ENCODE measurements at regions not wholly inside any gene's neighbourhood (a gene's known extent, or its start where the extent isn't known, plus 50 kb on each side); places are given as distances from the start of the nearest gene placed in this dataset.

- H3K36me3 ChIP-seq, result no peaks in the 10 kb centered on the region
- no peak overlapping the region for H3K4me3 ChIP-seq
- no peak overlapping the region for H3K27ac ChIP-seq
- peaks cover 0 to 4% (median 0%) of the 10 kb centered on the region in 12 donors for H3K4me1 ChIP-seq
- 62 to 72% (median 63%) methylated on average over 3 of the region's 3 CpGs for WGBS, 4 donors
- DNase-seq (no peak), ATAC-seq (no peak)
- H3K9me3 ChIP-seq, result no peaks in the 10 kb centered on the region
- intact Hi-C loops (cut with DNase I), result loop anchor here in 1 of 10 donors (10.0 kb wide), 1 partner anchor 60 kb away; no protein-coding TSS in a partner anchor
- peaks cover 0 to 6% (median 0%) of the 10 kb centered on the region in 9 donors for H3K27me3 ChIP-seq
- TF ChIP-seq POLR2A (IDR thresholded peaks at IDR 0.05) (no peak), CTCF (IDR thresholded peaks at IDR 0.05) (no peak)
Observed at GRCh38 chr18:59784694-59785093, 87.5 kb upstream of the CCBE1 start.

GRCh38 chr18:59783138-59783537 is 85.9 kb upstream of the CCBE1 start:
- 25 to 32% (median 27%) methylated on average over 5 of the region's 5 CpGs for WGBS, 4 donors
- no peak overlapping the region for H3K4me3 ChIP-seq
- peaks cover 0 to 6% (median 0%) of the 10 kb centered on the region in 9 donors for H3K27me3 ChIP-seq
- TF ChIP-seq CTCF (IDR thresholded peaks at IDR 0.05) (peak in 11 of 12 donors; percentile 15 to 53 (median 29)), POLR2A (IDR thresholded peaks at IDR 0.05) (no peak)
- no peaks in the 10 kb centered on the region for H3K9me3 ChIP-seq
- DNase-seq, result no peak
- H3K27ac ChIP-seq, result no peak overlapping the region
- H3K4me1 ChIP-seq, result peaks cover 0 to 2% (median 0%) of the 10 kb centered on the region in 12 donors
- peak in 2 of 4 donors; percentile 11 to 43 for ATAC-seq
- no peaks in the 10 kb centered on the region for H3K36me3 ChIP-seq
- intact Hi-C loops (cut with DNase I), result loop anchor here in 1 of 10 donors (10.0 kb wide), 1 partner anchor 58 kb away; no protein-coding TSS in a partner anchor

- 38 to 58% (median 51%) methylated on average over 2 of the region's 2 CpGs for WGBS, 4 donors
- no peak for ATAC-seq
- Histone ChIP-seq H3K4me3 (no peak overlapping the region), H3K9me3 (peaks cover 0 to 4% (median 0%) of the 10 kb centered on the region in 12 donors), H3K27ac (no peak overlapping the region), H3K4me1 (no peaks in the 10 kb centered on the region), H3K27me3 (peaks cover 0 to 6% (median 0%) of the 10 kb centered on the region in 9 donors), H3K36me3 (no peaks in the 10 kb centered on the region)
- intact Hi-C loops (cut with DNase I), result loop anchor here in 2 of 10 donors (10.0 kb wide), 2 partner anchors 55 to 85 kb away; partner anchors contain the start of gene CCBE1 (in 1 of the 2)
- DNase-seq, result no peak
- TF ChIP-seq CTCF (IDR thresholded peaks at IDR 0.05) (no peak), POLR2A (IDR thresholded peaks at IDR 0.05) (no peak)
Observed at GRCh38 chr18:59779979-59780378, 82.8 kb upstream of the CCBE1 start.

- no peak for DNase-seq
- no peaks in the 10 kb centered on the region for H3K4me1 ChIP-seq
- no peaks in the 10 kb centered on the region for H3K27me3 ChIP-seq
- WGBS, 4 donors, result 21 to 30% (median 27%) methylated on average over 1 of the region's 1 CpG
- no peak overlapping the region for H3K4me3 ChIP-seq
- H3K36me3 ChIP-seq, result no peaks in the 10 kb centered on the region
- peak in 1 of 4 donors; percentile 49 for ATAC-seq
- intact Hi-C loops (cut with DNase I), result loop anchor here in 1 of 10 donors (10.0 kb wide), 1 partner anchor 84 kb away; the partner anchor contains the start of gene CCBE1
- H3K27ac ChIP-seq, result no peak overlapping the region
- TF ChIP-seq CTCF (IDR thresholded peaks at IDR 0.05), result no peak
- no peak for TF ChIP-seq POLR2A (IDR thresholded peaks at IDR 0.05)
- peaks cover 0 to 4% (median 0%) of the 10 kb centered on the region in 12 donors for H3K9me3 ChIP-seq
Observed at GRCh38 chr18:59778434-59778833, 81.2 kb upstream of the CCBE1 start.
